GM18505 (cell line): ENCODE measurements at regions not wholly inside any gene's neighbourhood (a gene's known extent, or its start where the extent isn't known, plus 50 kb on each side); places are given as distances from the start of the nearest gene placed in this dataset.

ENCODE experiments used
- ATAC-seq: cut with Tn5 transposase; IDR thresholded peaks from one replicate; pipeline ENCODE4 v1.9.1; 2021; ENCODE audit not compliant: unreplicated experiment
- POLR2A ChIP-seq: IDR thresholded peaks from 4 replicates; pipeline ENCODE4 v1.6.1; 2011; ENCODE audit warnings: borderline replicate concordance; ENCODE audit not compliant: insufficient read depth, insufficient read length; ENCODE audit errors: extremely low read depth

DNA sequence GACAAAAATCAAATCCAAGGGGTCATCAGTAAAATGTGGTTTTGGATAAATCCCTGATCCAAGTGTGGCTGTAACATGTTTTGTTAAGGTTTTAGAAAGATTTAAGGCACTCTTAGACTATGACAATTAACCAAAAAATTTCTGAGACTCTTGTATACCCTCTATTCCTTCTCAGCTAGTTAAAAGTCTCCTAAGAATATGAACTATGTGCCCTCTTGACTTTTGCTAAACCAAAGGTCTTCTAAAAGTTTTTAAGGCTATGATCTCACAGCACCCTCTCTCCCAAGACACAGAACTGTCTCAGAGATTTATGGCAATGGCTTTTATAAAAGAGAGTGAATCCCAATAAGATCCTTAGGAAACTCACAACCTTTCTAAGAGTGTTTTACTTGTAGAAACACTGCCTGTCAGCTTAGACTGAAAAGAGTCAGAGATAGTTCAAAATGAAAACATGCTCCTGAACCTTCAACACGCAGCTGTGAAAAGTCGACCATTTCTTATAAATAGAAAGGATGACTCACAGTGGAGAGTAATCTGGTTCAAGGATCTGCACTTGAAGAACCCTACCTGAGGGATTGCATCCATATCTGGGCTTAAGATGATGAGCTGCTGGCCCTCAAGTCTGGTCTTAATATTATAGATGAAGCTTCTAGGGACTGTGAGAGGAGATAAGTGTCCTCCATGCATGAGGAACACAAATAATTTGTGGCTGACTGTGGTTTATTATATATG, 388.4 kb upstream of the GJE1 start:
- no peak for TF ChIP-seq POLR2A
- no peak for ATAC-seq

DNA sequence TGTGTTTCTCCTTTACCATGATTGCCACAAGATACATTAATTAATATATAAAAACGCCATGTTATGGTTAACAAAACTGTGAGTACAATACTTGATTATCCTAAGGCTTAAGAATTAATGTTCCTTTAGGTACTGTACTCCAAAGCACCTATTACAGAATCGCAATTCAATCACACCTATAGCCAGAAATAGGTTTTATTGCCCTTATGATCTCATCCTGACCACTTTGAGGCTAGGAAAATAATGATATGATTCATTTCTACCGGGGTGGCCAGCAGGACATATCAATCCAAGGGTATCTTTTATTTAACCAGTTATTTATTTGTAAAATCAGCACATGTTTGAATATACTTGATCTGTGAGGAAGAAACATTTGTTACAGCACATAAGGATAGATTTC, 396.6 kb upstream of the GJE1 start:
- no peak for ATAC-seq
- no peak for TF ChIP-seq POLR2A

DNA sequence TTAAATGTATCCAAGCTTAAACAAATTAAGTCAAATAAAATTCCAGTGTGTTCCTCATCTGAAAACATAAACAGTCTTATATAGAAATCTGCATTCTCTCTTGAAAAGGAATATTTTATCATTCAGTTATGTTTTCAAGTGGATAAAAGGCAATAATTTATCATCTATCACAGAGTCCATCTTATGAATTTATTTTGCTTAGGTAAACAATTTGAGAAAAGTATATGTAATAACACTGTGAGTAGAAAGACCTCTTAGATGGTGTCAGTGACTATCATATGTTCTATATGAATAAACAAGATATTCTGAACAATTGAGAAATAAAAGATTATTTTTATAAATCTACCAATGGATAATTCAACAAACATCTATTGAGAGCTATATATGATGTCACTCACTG, 397.6 kb upstream of the GJE1 start:
- no peak for TF ChIP-seq POLR2A
- no peak for ATAC-seq

DNA sequence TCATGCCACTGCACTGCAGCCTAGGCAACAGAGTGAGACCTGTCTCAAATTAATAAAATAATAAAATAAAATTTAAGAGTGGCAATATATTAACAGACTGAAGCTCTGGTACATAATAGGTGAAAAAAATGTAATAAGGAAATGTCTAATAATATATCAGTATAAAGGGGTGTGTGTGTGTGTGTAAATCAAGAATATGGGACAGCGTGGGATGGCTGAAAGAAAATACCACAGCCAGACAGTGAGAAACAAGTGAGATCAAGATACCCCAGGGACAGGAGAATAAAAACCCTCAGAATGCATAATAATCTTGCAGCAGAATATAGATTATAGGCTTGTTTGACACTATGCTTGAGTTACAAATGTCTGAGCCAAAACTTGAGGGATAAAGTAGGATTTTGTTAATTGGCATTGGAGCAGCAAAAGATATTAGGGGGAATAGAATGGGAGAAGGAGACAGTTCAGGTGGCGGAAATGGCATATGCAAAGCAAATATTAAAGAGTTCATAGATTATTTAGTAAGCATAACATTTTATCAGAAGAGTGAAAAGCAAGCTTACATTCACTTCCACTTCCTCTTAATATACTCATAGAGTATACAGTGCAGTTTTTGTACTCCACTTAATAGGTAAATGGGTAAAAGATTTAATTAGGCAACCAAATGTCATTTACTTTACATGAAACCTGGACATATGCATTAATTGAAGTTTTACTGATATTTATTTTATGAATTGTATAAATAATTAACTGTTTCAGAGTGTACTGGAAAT, 398.5 kb upstream of the GJE1 start:
- TF ChIP-seq POLR2A, result no peak
- ATAC-seq, result no peak

DNA sequence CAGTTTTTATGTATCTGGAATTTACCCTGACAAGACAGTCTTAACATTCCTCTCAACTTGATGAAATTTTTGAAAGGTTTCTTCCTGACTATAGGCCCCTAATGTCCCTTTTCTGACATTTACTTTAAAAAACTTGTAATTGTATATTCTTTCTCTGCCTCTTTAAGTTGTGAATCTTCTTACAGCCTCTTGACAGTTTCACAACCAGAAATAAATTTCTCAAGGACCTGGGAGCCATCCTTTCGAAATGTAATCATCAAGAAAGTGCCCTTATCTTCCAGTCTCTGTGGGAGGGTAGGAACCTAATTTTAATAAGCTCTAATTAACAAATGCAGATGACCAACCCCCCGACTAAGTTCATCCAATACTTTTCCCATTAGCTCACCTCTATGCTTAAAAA, 403.6 kb upstream of the GJE1 start:
- no peak for TF ChIP-seq POLR2A
- ATAC-seq, result no peak

DNA sequence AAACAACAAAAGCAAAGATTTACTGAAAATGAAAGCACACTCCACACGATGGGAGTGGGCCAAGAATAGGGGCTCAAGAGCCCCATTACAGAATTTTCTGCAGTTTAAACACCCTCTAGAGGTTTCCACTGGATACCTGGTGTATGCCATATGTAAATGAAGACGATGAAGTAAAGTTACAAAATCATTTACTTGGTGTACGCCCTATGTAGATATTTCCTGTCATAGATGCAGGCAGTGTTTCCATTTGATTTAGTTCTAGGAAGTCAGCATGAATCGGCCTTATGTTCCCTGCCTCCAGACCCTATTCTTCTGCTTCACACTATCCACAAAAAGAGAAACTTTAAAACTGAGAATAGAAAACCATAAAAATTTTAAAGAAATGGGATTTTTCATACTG, 404.4 kb upstream of the GJE1 start:
- no peak for TF ChIP-seq POLR2A

DNA sequence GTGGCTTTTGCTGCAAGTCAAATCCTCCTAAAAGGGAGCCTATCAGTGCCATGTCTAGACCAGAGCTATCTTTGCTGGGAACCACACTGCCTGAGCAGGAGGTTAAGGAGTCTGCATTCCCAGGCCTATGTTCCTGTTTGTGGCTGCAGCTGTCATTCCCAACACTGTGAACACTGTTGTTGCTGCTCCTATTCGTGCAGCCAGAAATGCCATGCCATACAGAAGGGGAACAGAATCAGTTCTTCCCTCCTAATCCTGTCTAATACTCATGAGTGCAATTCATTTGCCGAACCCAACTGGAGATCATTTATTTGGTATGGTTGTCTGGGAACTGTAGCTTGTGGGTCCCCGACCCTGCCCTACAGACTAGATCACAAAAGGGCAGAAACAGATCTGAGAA, 406.5 kb upstream of the GJE1 start:
- TF ChIP-seq POLR2A, result no peak
- ATAC-seq, result no peak

More for the DNA sequence above, 404.4 kb upstream of the GJE1 start:
- no peak for ATAC-seq

DNA sequence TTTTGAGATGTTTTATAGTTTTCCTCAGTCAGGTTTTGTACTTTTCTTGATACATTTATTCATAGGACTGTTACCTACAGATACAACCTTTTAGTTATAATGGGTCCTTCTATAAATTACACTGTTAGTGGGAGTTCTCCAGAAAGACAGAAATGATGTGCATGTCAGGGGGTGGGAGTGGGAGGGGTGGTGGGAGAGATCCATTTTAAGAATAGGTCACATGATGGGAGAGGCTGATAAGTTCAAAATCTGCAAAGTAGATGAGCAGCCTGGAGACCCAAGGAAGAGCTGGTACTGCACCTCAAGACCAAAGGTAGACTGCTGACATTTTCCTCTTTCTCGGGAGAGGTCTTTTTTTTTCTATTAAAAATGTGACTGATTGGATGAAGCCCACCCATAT, 408.0 kb upstream of the GJE1 start:
- no peak for ATAC-seq
- no peak for TF ChIP-seq POLR2A

DNA sequence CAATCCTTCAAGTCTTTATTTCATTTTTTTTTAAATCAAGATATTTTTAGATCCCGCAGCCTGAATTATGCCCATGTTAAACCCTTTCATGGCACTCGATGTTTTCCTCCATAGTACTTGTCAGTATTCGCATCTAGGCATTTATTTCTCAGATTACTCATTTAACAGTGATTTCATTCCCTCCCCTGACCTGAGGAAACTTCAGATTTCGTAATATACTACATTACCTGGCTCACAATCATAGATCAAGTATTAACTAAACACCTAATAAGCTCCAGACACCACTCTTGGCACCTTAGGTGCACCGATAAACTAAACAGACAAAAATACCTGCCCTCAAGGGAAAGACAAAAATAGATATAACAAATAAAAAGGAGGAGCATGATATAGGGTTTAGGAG, 413.2 kb upstream of the GJE1 start:
- ATAC-seq, result no peak
- no peak for TF ChIP-seq POLR2A

DNA sequence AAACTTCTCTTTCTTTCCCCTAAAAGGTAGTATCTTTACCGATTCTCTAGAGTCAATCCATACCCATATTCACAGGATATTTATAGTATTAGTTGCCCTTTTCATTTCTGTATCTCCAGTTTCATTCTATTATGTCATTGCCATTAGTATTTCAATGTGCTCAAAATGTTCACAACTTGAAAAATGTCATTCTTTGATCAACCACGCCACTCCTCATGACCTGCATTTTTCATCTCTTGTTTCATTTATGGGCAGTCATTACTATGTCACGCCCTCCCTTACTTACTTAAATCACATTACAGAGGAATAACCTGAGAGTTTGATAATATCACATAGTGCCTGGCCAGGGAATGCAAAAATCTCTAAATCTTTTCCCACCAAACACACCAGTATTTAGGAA, 427.3 kb upstream of the GJE1 start:
- no peak for ATAC-seq
- no peak for TF ChIP-seq POLR2A

DNA sequence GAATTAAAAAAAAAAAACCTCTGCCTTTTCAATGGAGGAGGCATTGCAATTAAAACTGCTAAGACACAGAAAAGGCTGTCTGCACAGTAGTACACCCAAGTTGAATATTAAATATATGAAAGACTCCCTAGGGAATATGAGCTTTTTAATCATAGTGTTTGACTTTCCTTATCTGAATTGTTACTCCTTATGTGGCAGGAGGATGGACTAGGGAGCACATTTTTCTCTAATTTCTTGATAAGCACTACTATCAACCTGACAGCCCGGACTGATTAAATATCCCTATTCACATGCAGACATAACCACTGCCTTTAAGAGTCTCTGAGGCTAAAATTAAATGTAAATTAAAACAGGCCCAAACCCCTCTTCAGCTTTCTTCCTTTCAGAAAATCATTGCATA, 428.6 kb upstream of the GJE1 start:
- TF ChIP-seq POLR2A, result no peak
- no peak for ATAC-seq

DNA sequence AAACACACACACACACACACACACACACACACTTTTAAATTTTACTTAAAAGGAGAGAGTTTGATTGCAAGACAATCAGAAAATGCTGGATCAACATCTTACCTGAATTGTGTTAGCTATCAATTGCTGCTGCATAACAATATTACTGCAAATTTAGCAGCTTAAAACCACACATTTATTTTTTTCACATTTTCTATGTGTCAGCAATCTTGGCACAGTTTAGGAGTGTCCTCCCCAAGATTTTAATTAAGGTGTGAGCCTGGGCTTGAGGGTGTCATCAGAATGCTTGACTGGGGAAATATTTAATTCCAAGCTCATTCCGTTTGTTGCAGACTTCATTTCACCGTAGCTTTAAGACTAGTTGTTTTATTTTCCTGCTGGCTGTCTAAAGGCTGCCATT, 431.0 kb upstream of the GJE1 start:
- TF ChIP-seq POLR2A, result no peak
- ATAC-seq, result no peak

DNA sequence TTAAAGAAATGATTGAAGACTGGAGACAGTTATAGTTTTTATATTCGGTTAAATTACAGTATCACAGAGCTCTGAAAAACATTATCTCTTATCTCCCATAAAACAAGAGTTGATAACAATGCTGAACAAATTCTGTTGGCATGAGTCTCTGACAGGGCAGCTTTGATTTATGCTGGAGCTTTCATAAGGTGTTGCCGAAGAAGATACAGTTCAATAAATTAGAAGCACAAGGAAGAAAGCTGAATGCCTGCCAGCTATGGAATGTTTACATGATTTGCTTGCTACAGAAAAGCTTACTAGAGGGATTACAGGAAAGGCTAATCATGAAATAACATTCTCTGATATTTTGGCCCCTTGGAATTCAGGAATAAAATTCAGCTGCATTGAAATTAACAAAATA, 431.9 kb upstream of the GJE1 start:
- no peak for TF ChIP-seq POLR2A
- no peak for ATAC-seq

DNA sequence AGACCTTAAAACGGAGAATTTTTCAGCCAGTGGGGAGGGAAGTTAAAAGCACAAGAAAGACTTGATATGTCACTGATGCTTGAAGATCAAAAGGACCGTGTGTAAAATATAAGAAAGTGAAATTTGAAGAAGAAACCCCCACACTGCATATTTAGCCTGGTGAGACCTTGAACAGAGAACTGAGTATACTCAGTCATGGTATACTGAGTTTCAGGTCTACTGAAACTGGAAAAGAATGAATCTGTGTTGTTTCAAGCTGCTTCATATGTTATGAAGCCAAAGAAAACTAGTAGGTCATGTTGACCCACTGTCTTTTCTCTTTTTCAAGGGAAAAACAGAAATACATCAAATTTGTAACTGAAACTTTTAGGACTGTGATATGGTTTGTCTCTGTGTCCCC, 443.8 kb upstream of the GJE1 start:
- peak; percentile 83 for ATAC-seq
- TF ChIP-seq POLR2A, result no peak

DNA sequence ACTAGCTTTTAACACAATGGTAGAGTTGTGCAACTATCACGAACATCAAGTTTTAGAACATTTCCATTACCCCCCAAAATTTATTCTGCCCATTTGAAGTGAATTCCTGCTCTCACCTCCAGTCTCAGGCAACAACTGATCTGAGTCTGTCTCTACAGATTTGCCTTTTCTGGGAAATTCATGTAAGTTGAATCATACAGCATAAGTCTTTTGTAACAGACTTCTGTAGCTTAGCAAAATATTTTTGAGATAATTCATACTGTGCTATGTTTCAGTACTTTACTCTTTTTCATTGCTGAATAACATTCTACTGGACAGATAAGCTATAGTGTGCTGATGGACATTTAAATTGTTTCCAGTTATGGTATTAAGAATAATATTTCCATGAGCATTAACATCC, 447.3 kb upstream of the GJE1 start:
- ATAC-seq, result no peak
- TF ChIP-seq POLR2A, result no peak

DNA sequence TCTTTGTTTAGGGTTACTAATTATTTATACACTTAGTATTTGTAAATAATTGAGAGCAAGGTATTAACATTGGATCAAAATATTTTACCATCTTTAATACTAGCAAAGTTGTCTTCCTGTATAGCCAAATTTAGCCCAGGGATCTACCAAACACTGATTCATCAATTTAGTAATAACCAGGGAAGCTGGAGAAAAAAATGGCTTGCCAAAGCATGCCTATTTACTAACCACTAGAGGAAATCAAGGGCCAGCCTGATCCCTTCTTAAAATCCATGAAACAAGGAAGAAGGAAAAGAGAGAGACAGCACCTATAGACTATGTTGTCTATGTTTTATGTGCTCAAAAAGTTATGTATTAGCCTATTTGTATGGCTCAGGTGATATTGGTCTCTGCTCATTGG, 450.3 kb upstream of the GJE1 start:
- no peak for TF ChIP-seq POLR2A
- no peak for ATAC-seq
